ENCODE measurements at regions not wholly inside any gene's neighbourhood (a gene's known extent, or its start where the extent isn't known, plus 50 kb on each side); places are given as distances from the start of the nearest gene placed in this dataset.

GRCh38 chr11:57072640-57073039, 83.9 kb downstream of the OR5AK2 start:
- H3K9ac ChIP-seq (ENCODE audit: insufficient read depth in 1 of 2, low read depth in 2 of 2, low read length in 2 of 2) = no peak overlapping the region
- no peak overlapping the region for H3K4me3 ChIP-seq
- FAIRE-seq = no peak

More at GRCh38 chr11:57072640-57073039, 83.9 kb downstream of the OR5AK2 start:
- no TSS peak for BruUV-seq (replicated peaks)
- no peaks in the 10 kb centered on the region for H3K27me3 ChIP-seq (ENCODE audit: control insufficient read depth in 2 of 2, insufficient read depth in 2 of 2, low read length in 2 of 2)
- CTCF ChIA-PET (ENCODE audit: low intra/inter-chr PET ratio) = no interaction called here
- ATAC-seq = no peak
- no peaks in the 10 kb centered on the region for H3K36me3 ChIP-seq (ENCODE audit: control insufficient read depth, insufficient read depth, low read length)
- intact Hi-C loops (cut with micrococcal nuclease) (no loop called here), in situ Hi-C loops (cut with MboI) (no loop called here)
- no peak overlapping the region for H3K4me2 ChIP-seq (ENCODE audit: insufficient read depth, low read length)
- no peak for TF ChIP-seq NFATC3 (IDR thresholded peaks at IDR 0.05)
- TF ChIP-seq NR2C1 (IDR thresholded peaks at IDR 0.05) = no peak
- TF ChIP-seq NR2C1 (tag; IDR thresholded peaks at IDR 0.05) = no peak
- no peak for TF ChIP-seq CBFB (CRISPR knock-in tag; IDR thresholded peaks at IDR 0.05)
- no peak for TF ChIP-seq ZBTB8A (IDR thresholded peaks at IDR 0.05; ENCODE audit: partially characterized antibody)
- TF ChIP-seq, protein P1, sequence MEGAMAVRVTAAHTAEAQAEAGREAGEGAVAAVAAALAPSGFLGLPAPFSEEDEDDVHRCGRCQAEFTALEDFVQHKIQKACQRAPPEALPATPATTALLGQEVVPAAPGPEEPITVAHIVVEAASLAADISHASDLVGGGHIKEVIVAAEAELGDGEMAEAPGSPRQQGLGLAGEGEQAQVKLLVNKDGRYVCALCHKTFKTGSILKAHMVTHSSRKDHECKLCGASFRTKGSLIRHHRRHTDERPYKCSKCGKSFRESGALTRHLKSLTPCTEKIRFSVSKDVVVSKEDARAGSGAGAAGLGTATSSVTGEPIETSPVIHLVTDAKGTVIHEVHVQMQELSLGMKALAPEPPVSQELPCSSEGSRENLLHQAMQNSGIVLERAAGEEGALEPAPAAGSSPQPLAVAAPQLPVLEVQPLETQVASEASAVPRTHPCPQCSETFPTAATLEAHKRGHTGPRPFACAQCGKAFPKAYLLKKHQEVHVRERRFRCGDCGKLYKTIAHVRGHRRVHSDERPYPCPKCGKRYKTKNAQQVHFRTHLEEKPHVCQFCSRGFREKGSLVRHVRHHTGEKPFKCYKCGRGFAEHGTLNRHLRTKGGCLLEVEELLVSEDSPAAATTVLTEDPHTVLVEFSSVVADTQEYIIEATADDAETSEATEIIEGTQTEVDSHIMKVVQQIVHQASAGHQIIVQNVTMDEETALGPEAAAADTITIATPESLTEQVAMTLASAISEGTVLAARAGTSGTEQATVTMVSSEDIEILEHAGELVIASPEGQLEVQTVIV (CRISPR knock-in tag; IDR thresholded peaks at IDR 0.05; ENCODE audit: borderline replicate concordance) = no peak
- no peak for TF ChIP-seq PTRF (tag; IDR thresholded peaks at IDR 0.05)
- TF ChIP-seq HDAC3 (IDR thresholded peaks at IDR 0.05; ENCODE audit: borderline replicate concordance, partially characterized antibody) = no peak
- TF ChIP-seq, protein P2, sequence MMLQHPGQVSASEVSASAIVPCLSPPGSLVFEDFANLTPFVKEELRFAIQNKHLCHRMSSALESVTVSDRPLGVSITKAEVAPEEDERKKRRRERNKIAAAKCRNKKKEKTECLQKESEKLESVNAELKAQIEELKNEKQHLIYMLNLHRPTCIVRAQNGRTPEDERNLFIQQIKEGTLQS (IDR thresholded peaks at IDR 0.05) = no peak
- TF ChIP-seq, protein P2 (CRISPR knock-in tag; conservative IDR thresholded peaks at IDR 0.05) = no peak
- TF ChIP-seq ZNF12 (CRISPR knock-in tag; IDR thresholded peaks at IDR 0.05) = no peak
- no peak for TF ChIP-seq CEBPB (tag; IDR thresholded peaks at IDR 0.05)
- no peak for TF ChIP-seq SMARCE1 (IDR thresholded peaks at IDR 0.05)
- no peaks in the 10 kb centered on the region for H3K9me1 ChIP-seq (ENCODE audit: control insufficient read depth, insufficient read depth, low read length)
- no peaks in the 10 kb centered on the region for H3K9me3 ChIP-seq (replicated peaks; ENCODE audit: control insufficient read depth, insufficient read depth, low read depth, low read length)
- H3K79me2 ChIP-seq (ENCODE audit: control insufficient read depth, insufficient read depth, low read length) = no peaks in the 10 kb centered on the region
- no peak overlapping the region for H3K27ac ChIP-seq (ENCODE audit: extremely low read depth, low read depth, low read length)
- no peaks in the 10 kb centered on the region for H3K4me1 ChIP-seq (replicated peaks in 1 of 2; ENCODE audit: control insufficient read depth in 2 of 2, insufficient read depth in 2 of 2, low read length in 2 of 2)
- POLR2A ChIA-PET = interaction anchor here (0.6 to 0.9 kb wide), 2 partner anchors 13 to 143 kb away, joined by 3 read pairs; no protein-coding TSS in a partner anchor
- no peak for DNase-seq (ENCODE audit: extremely low read depth in 1 of 4, low spot score in 3 of 4)
- H2AFZ ChIP-seq (ENCODE audit: low read depth, low read length) = no peak overlapping the region
- H4K20me1 ChIP-seq (replicated peaks; ENCODE audit: control insufficient read depth, insufficient read depth, low read length) = no peaks in the 10 kb centered on the region
